Liver (tissue), 3 donors: ENCODE measurements at regions not wholly inside any gene's neighbourhood (a gene's known extent, or its start where the extent isn't known, plus 50 kb on each side); places are given as distances from the start of the nearest gene placed in this dataset.

Experiments used
- ATF3 ChIP-seq: IDR thresholded peaks from 2 replicates; pipeline ENCODE4 v1.6.1; 2016; ENCODE audit warnings: antibody characterized with exemption
- CTCF ChIP-seq: fragments of 150-350 bp; IDR thresholded peaks from 2 replicates; pipeline ENCODE4 v1.5.1; 2017; ENCODE audit warnings: improper control_type of control experiment, low read depth, low read length; ENCODE audit not compliant: missing input control
- EGR1 ChIP-seq, 2 donors: IDR thresholded peaks; 2 replicates each; pipeline ENCODE4 v1.6.1; 2016 to 2018; ENCODE audit warnings: antibody characterized with exemption in 2 of 2, low read depth in 2 of 2
- FOXA1 ChIP-seq: IDR thresholded peaks from 2 replicates; pipeline ENCODE4 v1.6.1; 2016; ENCODE audit warnings: antibody characterized with exemption
- JUND ChIP-seq, 2 donors: IDR thresholded peaks; 2 replicates each; pipeline ENCODE4 v1.6.1; 2016; ENCODE audit warnings: antibody characterized with exemption in 2 of 2
- MAX ChIP-seq: IDR thresholded peaks from 2 replicates; pipeline ENCODE4 v1.6.1; 2016; ENCODE audit warnings: antibody characterized with exemption
- RAD21 ChIP-seq, 2 donors: IDR thresholded peaks; 2 replicates each; pipeline ENCODE4 v1.6.1; 2016; ENCODE audit warnings: antibody characterized with exemption in 2 of 2, mild to moderate bottlenecking in 2 of 2
- SP1 ChIP-seq: IDR thresholded peaks from 2 replicates; pipeline ENCODE4 v1.6.1; 2018; ENCODE audit warnings: antibody characterized with exemption, mild to moderate bottlenecking
- TAF1 ChIP-seq: conservative IDR thresholded peaks from 2 replicates; pipeline ENCODE4 v1.6.1; 2016; ENCODE audit warnings: antibody characterized with exemption, mild to moderate bottlenecking
- YY1 ChIP-seq: IDR thresholded peaks from 2 replicates; pipeline ENCODE4 v1.6.1; 2016; ENCODE audit warnings: antibody characterized with exemption, mild to moderate bottlenecking
- ZBTB33 ChIP-seq: IDR thresholded peaks from 2 replicates; pipeline ENCODE4 v1.6.1; 2016; ENCODE audit warnings: antibody characterized with exemption
- donor health status: healthy.
- donor health status: healthy.

- TF ChIP-seq YY1 (no peak), JUND (IDR thresholded peaks at IDR 0.05) (no peak), CTCF (no peak), TAF1 (no peak), ATF3 (no peak), SP1 (no peak), RAD21 (IDR thresholded peaks at IDR 0.05) (no peak), FOXA1 (no peak), ZBTB33 (no peak), EGR1 (IDR thresholded peaks at IDR 0.05; ENCODE audit: low read depth in 2 of 2) (no peak), MAX (no peak)
Measured at GRCh38 chr3:117723825-117724224, 1014.2 kb downstream of the TUSC7 start.
